Activated CD8-positive, alpha-beta T cell treated with anti-CD3 and anti-CD28 coated beads for 36 hours (primary cell): ENCODE measurements at regions not wholly inside any gene's neighbourhood (a gene's known extent, or its start where the extent isn't known, plus 50 kb on each side); places are given as distances from the start of the nearest gene placed in this dataset.

Source experiments
- ATAC-seq: fragments of 200-7000 bp; cut with Tn5 transposase; one replicate; pipeline ENCODE4 v1.10.0; 2021; ENCODE audit warnings: mild to moderate bottlenecking, moderate library complexity
- CTCF ChIA-PET: fragments of 350-600 bp; sonication (Branson Sonifier 250); formaldehyde crosslinking; loops from one replicate; lab custom pipeline; 2021; ENCODE audit warnings: antibody characterized with exemption; lab: Charles Lee
- POLR2A ChIA-PET: fragments of 350-600 bp; sonication (Branson Sonifier 250); formaldehyde crosslinking; loops from one replicate; lab custom pipeline; 2021; ENCODE audit warnings: antibody characterized with exemption; lab: Charles Lee
- DNase-seq: peaks from one replicate; pipeline ENCODE4 v3.0.0-alpha.2; 2020
- H3K27ac Mint-ChIP-seq: one replicate; pipeline ENCODE4 v1.8.0; 2021; ENCODE audit warnings: mild to moderate bottlenecking, mixed read lengths
- H3K27me3 Mint-ChIP-seq: one replicate; pipeline ENCODE4 v1.8.0; 2021; ENCODE audit warnings: mixed read lengths
- H3K36me3 Mint-ChIP-seq: one replicate; pipeline ENCODE4 v1.8.0; 2021; ENCODE audit warnings: low read depth, mixed read lengths
- H3K4me1 Mint-ChIP-seq: one replicate; pipeline ENCODE4 v1.8.0; 2021; ENCODE audit warnings: low read depth, mixed read lengths
- H3K4me3 Mint-ChIP-seq: one replicate; pipeline ENCODE4 v1.8.0; 2021; ENCODE audit warnings: mild to moderate bottlenecking, moderate library complexity, mixed read lengths
- H3K9me3 Mint-ChIP-seq: one replicate; pipeline ENCODE4 v1.8.0; 2021; ENCODE audit warnings: mixed read lengths
- intact Hi-C: fragments of 100-400 bp; cut with micrococcal nuclease; formaldehyde crosslinking; loops from one replicate; pipeline ENCODE4 v1.10.0; 2022
- TF ChIP-seq, protein P1 (sequence below): fragments of 200-600 bp; IDR thresholded peaks from one replicate; pipeline ENCODE4 v1.8.0; 2022; ENCODE audit warnings: antibody characterized with exemption, mild to moderate bottlenecking

- Mint-ChIP-seq H3K4me3 (no peak overlapping the region), H3K27me3 (no peaks in the 10 kb centered on the region), H3K36me3 (no peaks in the 10 kb centered on the region), H3K27ac (no peak overlapping the region), H3K4me1 (no peaks in the 10 kb centered on the region), H3K9me3 (peaks cover 7% of the 10 kb centered on the region)
- no peak for ATAC-seq
- DNase-seq, result no peak
- intact Hi-C loops, result no loop called here
- TF ChIP-seq, protein P1, sequence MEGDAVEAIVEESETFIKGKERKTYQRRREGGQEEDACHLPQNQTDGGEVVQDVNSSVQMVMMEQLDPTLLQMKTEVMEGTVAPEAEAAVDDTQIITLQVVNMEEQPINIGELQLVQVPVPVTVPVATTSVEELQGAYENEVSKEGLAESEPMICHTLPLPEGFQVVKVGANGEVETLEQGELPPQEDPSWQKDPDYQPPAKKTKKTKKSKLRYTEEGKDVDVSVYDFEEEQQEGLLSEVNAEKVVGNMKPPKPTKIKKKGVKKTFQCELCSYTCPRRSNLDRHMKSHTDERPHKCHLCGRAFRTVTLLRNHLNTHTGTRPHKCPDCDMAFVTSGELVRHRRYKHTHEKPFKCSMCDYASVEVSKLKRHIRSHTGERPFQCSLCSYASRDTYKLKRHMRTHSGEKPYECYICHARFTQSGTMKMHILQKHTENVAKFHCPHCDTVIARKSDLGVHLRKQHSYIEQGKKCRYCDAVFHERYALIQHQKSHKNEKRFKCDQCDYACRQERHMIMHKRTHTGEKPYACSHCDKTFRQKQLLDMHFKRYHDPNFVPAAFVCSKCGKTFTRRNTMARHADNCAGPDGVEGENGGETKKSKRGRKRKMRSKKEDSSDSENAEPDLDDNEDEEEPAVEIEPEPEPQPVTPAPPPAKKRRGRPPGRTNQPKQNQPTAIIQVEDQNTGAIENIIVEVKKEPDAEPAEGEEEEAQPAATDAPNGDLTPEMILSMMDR, result no peak
- ChIA-PET POLR2A (no interaction called here), CTCF (no interaction called here)
Observed at GRCh38 chr5:22926574-22926973, 73.4 kb upstream of the CDH12 start.

DNA sequence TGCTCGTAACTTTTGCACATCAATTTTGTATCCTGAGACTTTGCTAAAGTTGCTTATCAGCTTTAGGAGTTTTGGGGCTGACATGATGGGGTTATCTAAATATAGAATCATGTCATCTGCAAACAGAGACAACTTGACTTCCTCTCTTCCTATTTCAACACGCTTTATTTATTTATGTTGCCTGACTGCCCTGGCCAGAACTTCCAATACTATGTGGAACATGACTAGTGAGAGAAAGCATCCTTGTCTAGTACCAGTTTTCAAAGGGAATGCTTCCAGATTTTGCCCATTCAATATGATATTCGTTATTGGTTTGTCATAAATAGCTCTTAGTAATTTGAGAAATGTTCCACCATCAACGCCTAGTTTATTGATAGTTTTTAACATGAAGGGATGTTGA is 65.4 kb upstream of the CDH12 start:
- intact Hi-C loops, result no loop called here
- no peak for ATAC-seq
- ChIA-PET POLR2A (no interaction called here), CTCF (no interaction called here)
- H3K4me3 Mint-ChIP-seq, result no peak overlapping the region
- DNase-seq, result no peak
- TF ChIP-seq, protein P1, result no peak
- H3K4me1 Mint-ChIP-seq, result no peaks in the 10 kb centered on the region
- H3K27ac Mint-ChIP-seq, result no peak overlapping the region
- no peaks in the 10 kb centered on the region for H3K27me3 Mint-ChIP-seq
- peaks cover 9% of the 10 kb centered on the region for H3K9me3 Mint-ChIP-seq
- no peaks in the 10 kb centered on the region for H3K36me3 Mint-ChIP-seq

DNA sequence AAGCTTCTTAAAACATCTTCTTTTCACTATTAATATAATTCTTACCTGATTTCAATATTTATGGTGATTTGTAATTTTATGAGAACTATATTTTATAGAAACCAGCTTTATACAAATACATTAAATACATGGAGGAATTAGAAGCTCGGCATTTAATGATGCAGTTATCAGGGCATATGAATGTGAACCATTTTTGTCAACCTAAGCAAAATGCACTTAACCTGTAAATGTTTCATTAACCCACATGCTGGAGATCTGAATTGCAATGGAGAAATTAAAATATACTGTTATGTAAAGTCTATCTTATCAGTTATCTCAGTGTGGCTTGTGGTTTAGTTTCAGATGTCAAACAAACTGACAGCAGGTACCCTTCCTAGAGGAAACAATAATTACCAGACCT is 63.2 kb upstream of the CDH12 start:
- no peak overlapping the region for H3K4me3 Mint-ChIP-seq
- TF ChIP-seq, protein P1, result no peak
- H3K27me3 Mint-ChIP-seq, result no peaks in the 10 kb centered on the region
- peaks cover 6% of the 10 kb centered on the region for H3K9me3 Mint-ChIP-seq
- ChIA-PET CTCF (no interaction called here), POLR2A (no interaction called here)
- H3K4me1 Mint-ChIP-seq, result no peaks in the 10 kb centered on the region
- DNase-seq, result no peak
- H3K27ac Mint-ChIP-seq, result no peak overlapping the region
- ATAC-seq, result no peak
- intact Hi-C loops, result no loop called here
- no peaks in the 10 kb centered on the region for H3K36me3 Mint-ChIP-seq

DNA sequence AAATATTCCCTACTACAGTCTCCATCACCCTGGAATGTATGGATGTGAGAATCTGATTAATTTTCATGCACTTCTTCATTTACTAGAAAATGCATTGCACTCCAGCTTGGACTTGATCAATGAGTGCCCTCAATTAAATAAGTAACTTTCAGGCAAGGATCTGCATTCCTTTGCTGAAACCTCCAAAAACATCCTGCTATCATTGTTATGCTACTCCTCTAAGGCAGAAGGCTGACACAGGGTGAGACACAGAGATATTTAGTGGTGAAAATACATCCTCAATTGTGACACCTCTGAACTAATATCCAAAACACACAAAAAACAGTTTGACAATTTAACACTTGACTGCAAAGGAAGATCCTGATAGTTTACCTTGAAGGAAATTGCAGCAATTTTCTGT is 57.9 kb upstream of the CDH12 start:
- POLR2A ChIA-PET, result no interaction called here
- Mint-ChIP-seq H3K36me3 (no peaks in the 10 kb centered on the region), H3K4me1 (no peaks in the 10 kb centered on the region), H3K27ac (no peak overlapping the region), H3K9me3 (peaks cover 1% of the 10 kb centered on the region), H3K4me3 (no peak overlapping the region), H3K27me3 (no peaks in the 10 kb centered on the region)
- CTCF ChIA-PET, result no interaction called here
- no peak for ATAC-seq
- TF ChIP-seq, protein P1, result no peak
- intact Hi-C loops, result no loop called here
- no peak for DNase-seq

GRCh38 chr5:22910523-22910922 is 57.4 kb upstream of the CDH12 start:
- Mint-ChIP-seq H3K27ac (no peak overlapping the region), H3K36me3 (no peaks in the 10 kb centered on the region), H3K4me1 (no peaks in the 10 kb centered on the region), H3K9me3 (peaks cover 1% of the 10 kb centered on the region), H3K4me3 (no peak overlapping the region), H3K27me3 (no peaks in the 10 kb centered on the region)
- POLR2A ChIA-PET, result no interaction called here
- CTCF ChIA-PET, result no interaction called here
- ATAC-seq (no peak), DNase-seq (no peak)
- TF ChIP-seq, protein P1, result no peak
- intact Hi-C loops, result no loop called here
